K562 (cell line): ENCODE measurements at regions not wholly inside any gene's neighbourhood (a gene's known extent, or its start where the extent isn't known, plus 50 kb on each side); places are given as distances from the start of the nearest gene placed in this dataset.

Experiments
- ATAC-seq: fragments of 200-7000 bp; cut with Tn5 transposase; 3 replicates; pipeline ENCODE4 v1.9.1; 2020; ENCODE audit warnings: moderate library complexity
- BruUV-seq: library from RNA; stranded (reverse); fragments of 400-500 nt; replicated peaks from 2 replicates; lab custom pipeline; 2021; lab: Mats Ljungman, UMichigan
- CTCF ChIA-PET: fragments of 300-600 bp; formaldehyde crosslinking; extraction: SDS; loops from one replicate; lab custom pipeline; 2021; ENCODE audit warnings: low intra/inter-chr PET ratio; lab: Yijun Ruan, JAX
- POLR2A ChIA-PET: fragments of 300-600, 350-650 bp; sonication (Branson Sonifier 250); formaldehyde crosslinking; extraction: SDS; loops from one replicate; lab custom pipeline; 2021; ENCODE audit warnings: antibody characterized with exemption, inconsistent platforms; lab: Yijun Ruan, JAX
- DNase-seq, 4 experiments: peaks; one replicate each; pipeline versions ENCODE4 v3.0.0 to v3.0.0-alpha.2; 2011 to 2018; ENCODE audit warnings: low spot score in 3 of 4, mixed read lengths in 3 of 4; ENCODE audit errors: extremely low read depth in 1 of 4
- FAIRE-seq: peaks from 2 replicates; lab custom pipeline; 2011; peaks lifted over from hg19 to GRCh38; lab: Jason Lieb, UNC
- H2AFZ ChIP-seq: 2 replicates; pipeline ENCODE4 v1.6.0; 2011; ENCODE audit warnings: low read depth, low read length, control low read depth, inconsistent platforms
- H3K27ac ChIP-seq: fragments of 200-600 bp; 3 replicates; pipeline ENCODE4 v1.8.0; 2011; ENCODE audit warnings: low read depth, mild to moderate bottlenecking, control low read depth, inconsistent platforms, low read length, moderate library complexity, mixed read lengths; ENCODE audit errors: extremely low read depth
- H3K27me3 ChIP-seq, 2 experiments: fragments of 300-600 bp in 1 of 2; 2 replicates in 1 of 2; 3 replicates in 1 of 2; pipeline versions ENCODE4 v1.6.0 to v1.8.0; 2011; ENCODE audit warnings: inconsistent platforms in 2 of 2, low read length in 2 of 2, mild to moderate bottlenecking in 1 of 2, mixed read lengths in 1 of 2, moderate library complexity in 1 of 2; ENCODE audit not compliant: control insufficient read depth in 2 of 2, insufficient read depth in 2 of 2
- H3K36me3 ChIP-seq: fragments of 300-600 bp; 3 replicates; pipeline ENCODE4 v1.8.0; 2011; ENCODE audit warnings: mild to moderate bottlenecking, low read length, inconsistent platforms; ENCODE audit not compliant: control insufficient read depth, insufficient read depth
- H3K4me1 ChIP-seq, 2 experiments: fragments of 200-600 bp in 1 of 2; replicated peaks in 1 of 2; 2 replicates in 1 of 2; 3 replicates in 1 of 2; pipeline versions ENCODE4 v1.5.1 to v1.8.0; 2011; ENCODE audit warnings: inconsistent platforms in 2 of 2, low read length in 2 of 2, mild to moderate bottlenecking in 1 of 2, mixed read lengths in 1 of 2, moderate library complexity in 1 of 2; ENCODE audit not compliant: control insufficient read depth in 2 of 2, insufficient read depth in 2 of 2
- H3K4me2 ChIP-seq: 2 replicates; pipeline ENCODE4 v1.6.1; 2011; ENCODE audit warnings: low read length, control low read depth, inconsistent platforms, mixed read lengths; ENCODE audit not compliant: insufficient read depth
- H3K4me3 ChIP-seq: fragments of 200-600 bp; sonication (generic), shearing (Covaris generic); 2 replicates; pipeline ENCODE4 v1.5.1; 2016; ENCODE audit warnings: control low read depth, inconsistent platforms
- H3K79me2 ChIP-seq: fragments of 200-600 bp; 3 replicates; pipeline ENCODE4 v1.8.0; 2011; ENCODE audit warnings: low read length, inconsistent platforms; ENCODE audit not compliant: control insufficient read depth, insufficient read depth
- H3K9ac ChIP-seq, 2 experiments: 2 replicates each; pipeline versions ENCODE4 v1.6.0 to v1.6.1; 2011; ENCODE audit warnings: low read depth in 2 of 2, low read length in 2 of 2, control low read depth in 1 of 2, inconsistent platforms in 1 of 2, mild to moderate bottlenecking in 1 of 2, mixed read lengths in 1 of 2; ENCODE audit not compliant: insufficient read depth in 1 of 2
- H3K9me1 ChIP-seq: one replicate; pipeline ENCODE4 v1.6.0; 2011; ENCODE audit warnings: inconsistent platforms, mild to moderate bottlenecking, low read length, moderate library complexity; ENCODE audit not compliant: control insufficient read depth, insufficient read depth
- H3K9me3 ChIP-seq: replicated peaks from 2 replicates; pipeline ENCODE4 v1.5.1; 2011; ENCODE audit warnings: low read depth, low read length, inconsistent platforms; ENCODE audit not compliant: control insufficient read depth, insufficient read depth
- H4K20me1 ChIP-seq: replicated peaks from 2 replicates; pipeline ENCODE4 v1.6.1; 2011; ENCODE audit warnings: low read length, inconsistent platforms, mixed read lengths; ENCODE audit not compliant: control insufficient read depth, insufficient read depth
- HSF4 ChIP-seq: fragments of 250-450 bp; sonication (Bioruptor Pico); IDR thresholded peaks from 2 replicates; pipeline ENCODE4 v2.1.2; 2022; ENCODE audit warnings: mild to moderate bottlenecking, moderate library complexity, borderline replicate concordance
- MAZ ChIP-seq, 2 experiments: fragments of 450-650 bp in 1 of 2; sonication (generic) in 1 of 2; formaldehyde crosslinking; IDR thresholded peaks in 1 of 2; conservative IDR thresholded peaks in 1 of 2; 2 replicates each; pipeline versions ENCODE4 v1.4.0 to v1.5.0; 2020; ENCODE audit warnings: mild to moderate bottlenecking in 1 of 2, missing genetic modification reagents in 1 of 2
- PHB ChIP-seq: fragments of 250-450 bp; sonication (Bioruptor Pico); IDR thresholded peaks from 2 replicates; pipeline ENCODE4 v1.5.0; 2021
- PYGO2 ChIP-seq: fragments of 450-650 bp; IDR thresholded peaks from 2 replicates; pipeline ENCODE4 v1.6.1; 2016; ENCODE audit warnings: mild to moderate bottlenecking, missing genetic modification characterization, moderate library complexity, missing compliant biosample characterization
- SIX5 ChIP-seq, 2 experiments: IDR thresholded peaks; 2 replicates each; pipeline ENCODE4 v1.6.1; 2011; ENCODE audit warnings: low read length in 2 of 2, borderline replicate concordance in 1 of 2, low read depth in 1 of 2, mild to moderate bottlenecking in 1 of 2, moderate library complexity in 1 of 2; ENCODE audit not compliant: insufficient read depth in 1 of 2
- SMARCE1 ChIP-seq: fragments of 450-650 bp; IDR thresholded peaks from 2 replicates; pipeline ENCODE4 v1.7.1; 2016; ENCODE audit warnings: mild to moderate bottlenecking
- ZNF408 ChIP-seq: fragments of 250-450 bp; sonication (Bioruptor Pico); IDR thresholded peaks from 2 replicates; pipeline ENCODE4 v1.4.0; 2020; ENCODE audit warnings: low read depth, mild to moderate bottlenecking, moderate library complexity
- ZNF507 ChIP-seq: conservative IDR thresholded peaks from 2 replicates; pipeline ENCODE4 v1.6.1; 2017; ENCODE audit warnings: missing genetic modification characterization, missing compliant biosample characterization
- WGBS: fragments of 100-300 bp; shearing (Covaris generic); methylation state at CpG from one replicate; pipeline ENCODE4 v1.1.6; 2016; ENCODE audit warnings: low coverage, mixed read lengths; ENCODE audit not compliant: insufficient coverage; ENCODE audit errors: missing lambda C conversion rate; 5-methylcytosine and 5-hydroxymethylcytosine counted together
- in situ Hi-C: fragments of 300-500 bp; cut with MboI; formaldehyde crosslinking; loops from 4 replicates; pipeline ENCODE4 v1.15.0; 2018; ENCODE audit warnings: inconsistent platforms, mixed read lengths
- intact Hi-C: fragments of 100-400 bp; cut with micrococcal nuclease; formaldehyde crosslinking; loops from 2 replicates; pipeline ENCODE4 v1.14.2; 2022
- TF ChIP-seq, protein P1 (sequence below): fragments of 250-450 bp; sonication (Bioruptor Pico); IDR thresholded peaks from 2 replicates; pipeline ENCODE4 v1.4.0; 2020
- TF ChIP-seq, protein P2 (sequence below): sonication (generic); IDR thresholded peaks from 2 replicates; pipeline ENCODE4 v1.6.1; 2016
- TF ChIP-seq, protein P3 (sequence below): fragments of 450-650 bp; IDR thresholded peaks from 2 replicates; pipeline ENCODE4 v1.6.1; 2017; ENCODE audit warnings: antibody characterized with exemption, mild to moderate bottlenecking
- TF ChIP-seq, protein P4 (sequence below), 2 experiments: IDR thresholded peaks; 2 replicates each; pipeline ENCODE4 v1.6.1; 2012; ENCODE audit warnings: improper control_type of control experiment in 2 of 2, low read depth in 2 of 2, low read length in 2 of 2, borderline replicate concordance in 1 of 2

DNA sequence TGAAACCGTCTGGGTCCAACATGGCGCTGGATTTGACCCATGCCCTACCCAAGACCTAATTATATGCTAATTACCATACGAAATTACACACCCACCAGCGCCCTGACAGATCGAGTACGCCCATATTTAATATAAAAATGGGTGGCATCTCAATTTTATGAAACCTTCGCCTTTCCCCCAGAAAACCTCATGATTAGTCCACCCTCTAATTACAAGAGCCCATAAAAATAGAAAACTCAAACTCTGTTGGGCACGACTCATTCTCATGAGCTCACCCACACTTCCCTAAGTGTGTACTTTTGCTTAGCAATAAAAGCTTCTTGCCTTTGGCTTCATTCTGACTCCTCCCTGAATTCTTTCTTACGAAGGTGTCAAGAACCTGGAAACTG, 136.4 kb downstream of the OR2B2 start:
- in situ Hi-C loops = no loop called here
- H3K27ac ChIP-seq = no peak overlapping the region; the same call in 2 of the 3 replicates
- TF ChIP-seq HSF4 (CRISPR knock-in tag) = no peak
- TF ChIP-seq, protein P1, sequence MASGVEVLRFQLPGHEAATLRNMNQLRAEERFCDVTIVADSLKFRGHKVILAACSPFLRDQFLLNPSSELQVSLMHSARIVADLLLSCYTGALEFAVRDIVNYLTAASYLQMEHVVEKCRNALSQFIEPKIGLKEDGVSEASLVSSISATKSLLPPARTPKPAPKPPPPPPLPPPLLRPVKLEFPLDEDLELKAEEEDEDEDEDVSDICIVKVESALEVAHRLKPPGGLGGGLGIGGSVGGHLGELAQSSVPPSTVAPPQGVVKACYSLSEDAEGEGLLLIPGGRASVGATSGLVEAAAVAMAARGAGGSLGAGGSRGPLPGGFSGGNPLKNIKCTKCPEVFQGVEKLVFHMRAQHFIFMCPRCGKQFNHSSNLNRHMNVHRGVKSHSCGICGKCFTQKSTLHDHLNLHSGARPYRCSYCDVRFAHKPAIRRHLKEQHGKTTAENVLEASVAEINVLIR (CRISPR knock-in tag) = no peak
- no peak for TF ChIP-seq ZNF507 (tag)
- TF ChIP-seq SIX5 (IDR thresholded peaks at IDR 0.05; ENCODE audit: borderline replicate concordance in 1 of 2, insufficient read depth in 1 of 2, low read depth in 1 of 2, low read length in 2 of 2) = no peak
- no peak for TF ChIP-seq SMARCE1
- TF ChIP-seq, protein P2, sequence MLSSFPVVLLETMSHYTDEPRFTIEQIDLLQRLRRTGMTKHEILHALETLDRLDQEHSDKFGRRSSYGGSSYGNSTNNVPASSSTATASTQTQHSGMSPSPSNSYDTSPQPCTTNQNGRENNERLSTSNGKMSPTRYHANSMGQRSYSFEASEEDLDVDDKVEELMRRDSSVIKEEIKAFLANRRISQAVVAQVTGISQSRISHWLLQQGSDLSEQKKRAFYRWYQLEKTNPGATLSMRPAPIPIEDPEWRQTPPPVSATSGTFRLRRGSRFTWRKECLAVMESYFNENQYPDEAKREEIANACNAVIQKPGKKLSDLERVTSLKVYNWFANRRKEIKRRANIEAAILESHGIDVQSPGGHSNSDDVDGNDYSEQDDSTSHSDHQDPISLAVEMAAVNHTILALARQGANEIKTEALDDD = no peak
- TF ChIP-seq PHB (CRISPR knock-in tag) = no peak
- TF ChIP-seq, protein P3, sequence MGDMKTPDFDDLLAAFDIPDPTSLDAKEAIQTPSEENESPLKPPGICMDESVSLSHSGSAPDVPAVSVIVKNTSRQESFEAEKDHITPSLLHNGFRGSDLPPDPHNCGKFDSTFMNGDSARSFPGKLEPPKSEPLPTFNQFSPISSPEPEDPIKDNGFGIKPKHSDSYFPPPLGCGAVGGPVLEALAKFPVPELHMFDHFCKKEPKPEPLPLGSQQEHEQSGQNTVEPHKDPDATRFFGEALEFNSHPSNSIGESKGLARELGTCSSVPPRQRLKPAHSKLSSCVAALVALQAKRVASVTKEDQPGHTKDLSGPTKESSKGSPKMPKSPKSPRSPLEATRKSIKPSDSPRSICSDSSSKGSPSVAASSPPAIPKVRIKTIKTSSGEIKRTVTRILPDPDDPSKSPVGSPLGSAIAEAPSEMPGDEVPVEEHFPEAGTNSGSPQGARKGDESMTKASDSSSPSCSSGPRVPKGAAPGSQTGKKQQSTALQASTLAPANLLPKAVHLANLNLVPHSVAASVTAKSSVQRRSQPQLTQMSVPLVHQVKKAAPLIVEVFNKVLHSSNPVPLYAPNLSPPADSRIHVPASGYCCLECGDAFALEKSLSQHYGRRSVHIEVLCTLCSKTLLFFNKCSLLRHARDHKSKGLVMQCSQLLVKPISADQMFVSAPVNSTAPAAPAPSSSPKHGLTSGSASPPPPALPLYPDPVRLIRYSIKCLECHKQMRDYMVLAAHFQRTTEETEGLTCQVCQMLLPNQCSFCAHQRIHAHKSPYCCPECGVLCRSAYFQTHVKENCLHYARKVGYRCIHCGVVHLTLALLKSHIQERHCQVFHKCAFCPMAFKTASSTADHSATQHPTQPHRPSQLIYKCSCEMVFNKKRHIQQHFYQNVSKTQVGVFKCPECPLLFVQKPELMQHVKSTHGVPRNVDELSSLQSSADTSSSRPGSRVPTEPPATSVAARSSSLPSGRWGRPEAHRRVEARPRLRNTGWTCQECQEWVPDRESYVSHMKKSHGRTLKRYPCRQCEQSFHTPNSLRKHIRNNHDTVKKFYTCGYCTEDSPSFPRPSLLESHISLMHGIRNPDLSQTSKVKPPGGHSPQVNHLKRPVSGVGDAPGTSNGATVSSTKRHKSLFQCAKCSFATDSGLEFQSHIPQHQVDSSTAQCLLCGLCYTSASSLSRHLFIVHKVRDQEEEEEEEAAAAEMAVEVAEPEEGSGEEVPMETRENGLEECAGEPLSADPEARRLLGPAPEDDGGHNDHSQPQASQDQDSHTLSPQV = no peak
- TF ChIP-seq PYGO2 (tag) = no peak
- TF ChIP-seq, protein P4, sequence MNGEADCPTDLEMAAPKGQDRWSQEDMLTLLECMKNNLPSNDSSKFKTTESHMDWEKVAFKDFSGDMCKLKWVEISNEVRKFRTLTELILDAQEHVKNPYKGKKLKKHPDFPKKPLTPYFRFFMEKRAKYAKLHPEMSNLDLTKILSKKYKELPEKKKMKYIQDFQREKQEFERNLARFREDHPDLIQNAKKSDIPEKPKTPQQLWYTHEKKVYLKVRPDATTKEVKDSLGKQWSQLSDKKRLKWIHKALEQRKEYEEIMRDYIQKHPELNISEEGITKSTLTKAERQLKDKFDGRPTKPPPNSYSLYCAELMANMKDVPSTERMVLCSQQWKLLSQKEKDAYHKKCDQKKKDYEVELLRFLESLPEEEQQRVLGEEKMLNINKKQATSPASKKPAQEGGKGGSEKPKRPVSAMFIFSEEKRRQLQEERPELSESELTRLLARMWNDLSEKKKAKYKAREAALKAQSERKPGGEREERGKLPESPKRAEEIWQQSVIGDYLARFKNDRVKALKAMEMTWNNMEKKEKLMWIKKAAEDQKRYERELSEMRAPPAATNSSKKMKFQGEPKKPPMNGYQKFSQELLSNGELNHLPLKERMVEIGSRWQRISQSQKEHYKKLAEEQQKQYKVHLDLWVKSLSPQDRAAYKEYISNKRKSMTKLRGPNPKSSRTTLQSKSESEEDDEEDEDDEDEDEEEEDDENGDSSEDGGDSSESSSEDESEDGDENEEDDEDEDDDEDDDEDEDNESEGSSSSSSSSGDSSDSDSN (IDR thresholded peaks at IDR 0.05; ENCODE audit: borderline replicate concordance in 1 of 2, low read depth in 2 of 2, low read length in 2 of 2) = no peak
- no peak for TF ChIP-seq ZNF408 (CRISPR knock-in tag)
- TF ChIP-seq MAZ (CRISPR knock-in tag; conservative IDR thresholded peaks at IDR 0.05 in 1 of 2, IDR thresholded peaks at IDR 0.05 in 1 of 2) = no peak

More for the DNA sequence above, 136.4 kb downstream of the OR2B2 start:
- FAIRE-seq (no peak), DNase-seq (no peak), ATAC-seq (no peak)
- no peak overlapping the region for H3K4me3 ChIP-seq
- no peaks in the 10 kb centered on the region for H3K27me3 ChIP-seq
- peaks cover 22 to 40% of the 10 kb centered on the region in 2 experiments for H3K4me1 ChIP-seq
- no peaks in the 10 kb centered on the region for H3K9me1 ChIP-seq
- peak overlapping the region; percentile 33; the same call in 1 of the 2 replicates for H3K4me2 ChIP-seq
- no peaks in the 10 kb centered on the region for H3K9me3 ChIP-seq
- 0 out of 2 replicates have a peak overlapping the region, but pooled peaks have one; percentile 41 for H2AFZ ChIP-seq
- H3K9ac ChIP-seq = no peak overlapping the region
- ChIA-PET CTCF (no interaction called here), POLR2A (interaction anchor here (0.6 to 1.3 kb wide), 7 partner anchors 8 to 175 kb away, joined by 3 to 5 read pairs (median 4); a partner anchor contains a TSS)
- no peaks in the 10 kb centered on the region for H3K36me3 ChIP-seq
- WGBS = 73% methylated on average over 9 of the region's 9 CpGs
- no peaks in the 10 kb centered on the region for H4K20me1 ChIP-seq
- no peaks in the 10 kb centered on the region for H3K79me2 ChIP-seq
- intact Hi-C loops = no loop called here
- no TSS peak for BruUV-seq
